Gastrocnemius medialis (tissue), 4 donors: ENCODE measurements at regions not wholly inside any gene's neighbourhood (a gene's known extent, or its start where the extent isn't known, plus 50 kb on each side); places are given as distances from the start of the nearest gene placed in this dataset.
"Not testable (repeated sequence)": the region's sequence is repeated elsewhere in the genome, so short reads cannot be mapped to it uniquely, and the experiment has no call there.

Experiments used
- ATAC-seq, 2 donors: fragments of 150-250 bp; one replicate each; pipeline ENCODE4 v1.9.1; 2016
- DNase-seq, 2 donors: peaks; one replicate each; pipeline ENCODE4 v3.0.0-alpha.2; 2019
- H3K27ac ChIP-seq, 4 donors: fragments of 200-600 bp; sonication (generic); 1 replicate in 1 of 4; 2 replicates in 3 of 4; pipeline ENCODE4 v1.5.1; 2016 to 2018; ENCODE audit warnings: mild to moderate bottlenecking in 2 of 4, moderate library complexity in 1 of 4
- H3K27me3 ChIP-seq, 3 donors: fragments of 200-600 bp; sonication (generic) in 2 of 3; 1 replicate in 1 of 3; 2 replicates in 2 of 3; pipeline versions ENCODE4 v1.5.1 to v1.6.0; 2016 to 2019; ENCODE audit warnings: mild to moderate bottlenecking in 1 of 3, moderate library complexity in 1 of 3
- H3K36me3 ChIP-seq, 2 donors: fragments of 200-600 bp; sonication (generic) in 1 of 2; one replicate each; pipeline ENCODE4 v1.5.1; 2017 to 2018
- H3K4me1 ChIP-seq, 2 donors: fragments of 200-600 bp; sonication (generic) in 1 of 2; one replicate each; pipeline ENCODE4 v1.5.1; 2016 to 2017; ENCODE audit warnings: mild to moderate bottlenecking in 2 of 2
- H3K4me3 ChIP-seq, 4 donors: fragments of 200-600 bp; sonication (generic) in 3 of 4; 1 replicate in 1 of 4; 2 replicates in 3 of 4; pipeline ENCODE4 v1.5.1; 2016 to 2019; ENCODE audit warnings: mild to moderate bottlenecking in 2 of 4
- H3K9me3 ChIP-seq, 3 donors: fragments of 200-600 bp; sonication (generic) in 2 of 3; 1 replicate in 1 of 3; 2 replicates in 2 of 3; pipeline ENCODE4 v1.5.1; 2016 to 2019
- POLR2A ChIP-seq, 2 donors: fragments of 450-650 bp; IDR thresholded peaks; one replicate each; pipeline ENCODE4 v1.6.1; 2017; ENCODE audit warnings: antibody characterized with exemption in 2 of 2, mild to moderate bottlenecking in 2 of 2, moderate library complexity in 2 of 2
- in situ Hi-C, 4 donors: fragments of 200-750 bp; cut with MboI; loops; one replicate each; pipeline versions ENCODE4 v1.15.0 to v1.8.0; 2017; ENCODE audit warnings: low sequenced_read_pairs in 4 of 4
- intact Hi-C: fragments of 100-400 bp; cut with DNase I; formaldehyde crosslinking; loops from one replicate; pipeline ENCODE4 v1.15.1; 2023; ENCODE audit warnings: low total_unique reads
- TF ChIP-seq, protein P1 (sequence below), 5 experiments: fragments of 450-650 bp in 3 of 5; fragments of 200-600 bp in 2 of 5; sonication (generic) in 2 of 5; IDR thresholded peaks in 4 of 5; conservative IDR thresholded peaks in 1 of 5; 1 replicate in 4 of 5; 2 replicates in 1 of 5; pipeline ENCODE4 v1.5.1; 2016 to 2019; ENCODE audit warnings: antibody characterized with exemption in 5 of 5, mild to moderate bottlenecking in 3 of 5, moderate library complexity in 3 of 5

DNA sequence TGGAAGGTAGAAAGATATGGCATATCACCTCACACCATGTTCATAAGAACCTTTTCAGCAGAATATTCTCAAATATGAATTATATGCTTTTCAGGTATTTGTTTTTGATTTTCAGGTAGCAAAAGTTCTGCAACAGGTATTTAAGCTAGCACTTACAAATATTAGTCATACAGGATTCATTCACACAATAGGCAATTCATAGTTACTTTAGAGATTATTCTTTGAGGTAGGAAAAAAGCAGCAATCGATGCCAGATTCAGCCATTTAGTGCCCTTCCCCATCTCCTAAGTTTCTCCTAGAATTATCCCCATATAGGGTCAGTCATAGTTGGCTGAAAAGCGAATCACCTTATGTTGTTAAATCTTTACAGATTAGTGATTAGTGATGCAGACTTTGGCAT lies 177.4 kb upstream of the MMADHC start:
- no peak for DNase-seq
- no peak for ATAC-seq
- in situ Hi-C loops = loop anchor here in 1 of 4 donors (10.0 kb wide), 1 partner anchor 160 kb away; no protein-coding TSS in a partner anchor
- TF ChIP-seq, protein P1, sequence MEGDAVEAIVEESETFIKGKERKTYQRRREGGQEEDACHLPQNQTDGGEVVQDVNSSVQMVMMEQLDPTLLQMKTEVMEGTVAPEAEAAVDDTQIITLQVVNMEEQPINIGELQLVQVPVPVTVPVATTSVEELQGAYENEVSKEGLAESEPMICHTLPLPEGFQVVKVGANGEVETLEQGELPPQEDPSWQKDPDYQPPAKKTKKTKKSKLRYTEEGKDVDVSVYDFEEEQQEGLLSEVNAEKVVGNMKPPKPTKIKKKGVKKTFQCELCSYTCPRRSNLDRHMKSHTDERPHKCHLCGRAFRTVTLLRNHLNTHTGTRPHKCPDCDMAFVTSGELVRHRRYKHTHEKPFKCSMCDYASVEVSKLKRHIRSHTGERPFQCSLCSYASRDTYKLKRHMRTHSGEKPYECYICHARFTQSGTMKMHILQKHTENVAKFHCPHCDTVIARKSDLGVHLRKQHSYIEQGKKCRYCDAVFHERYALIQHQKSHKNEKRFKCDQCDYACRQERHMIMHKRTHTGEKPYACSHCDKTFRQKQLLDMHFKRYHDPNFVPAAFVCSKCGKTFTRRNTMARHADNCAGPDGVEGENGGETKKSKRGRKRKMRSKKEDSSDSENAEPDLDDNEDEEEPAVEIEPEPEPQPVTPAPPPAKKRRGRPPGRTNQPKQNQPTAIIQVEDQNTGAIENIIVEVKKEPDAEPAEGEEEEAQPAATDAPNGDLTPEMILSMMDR (IDR thresholded peaks at IDR 0.05 in 4 of 5, conservative IDR thresholded peaks at IDR 0.05 in 1 of 5) = no peak
- no peak for TF ChIP-seq POLR2A (IDR thresholded peaks at IDR 0.05)
- Histone ChIP-seq H3K4me1 (no peaks in the 10 kb centered on the region), H3K9me3 (no peaks in the 10 kb centered on the region), H3K36me3 (no peaks in the 10 kb centered on the region), H3K27me3 (no peaks in the 10 kb centered on the region), H3K27ac (no peak overlapping the region), H3K4me3 (no peak overlapping the region)
- intact Hi-C loops = loop anchor here (10.0 kb wide), 1 partner anchor 170 kb away; no protein-coding TSS in a partner anchor

DNA sequence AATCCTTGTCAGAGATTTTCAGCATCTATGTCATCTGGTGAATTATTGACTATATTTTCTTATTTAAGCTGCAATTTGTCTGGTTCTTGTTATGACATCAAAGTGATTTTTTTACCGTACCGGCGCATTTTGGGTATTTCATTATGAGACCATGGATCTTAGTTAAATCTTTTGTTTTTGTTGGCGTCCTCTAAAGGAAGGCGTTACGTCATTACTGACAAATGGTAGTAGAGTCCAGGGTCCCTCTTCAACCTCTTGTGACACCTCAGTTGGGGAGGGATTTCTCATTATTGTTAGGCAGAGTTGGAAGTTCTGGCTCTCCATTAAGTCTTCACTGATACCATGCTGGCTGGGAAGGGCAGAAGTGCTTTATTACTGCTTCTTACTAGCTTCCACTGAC lies 175.8 kb upstream of the MMADHC start:
- TF ChIP-seq POLR2A (IDR thresholded peaks at IDR 0.05) = no peak
- TF ChIP-seq, protein P1 (IDR thresholded peaks at IDR 0.05 in 4 of 5, conservative IDR thresholded peaks at IDR 0.05 in 1 of 5) = no peak
- H3K4me3 ChIP-seq = no peak overlapping the region
- no peaks in the 10 kb centered on the region for H3K36me3 ChIP-seq
- in situ Hi-C loops (loop anchor here in 1 of 4 donors (10.0 kb wide), 1 partner anchor 159 kb away; no protein-coding TSS in a partner anchor), intact Hi-C loops (loop anchor here (10.0 kb wide), 1 partner anchor 169 kb away; no protein-coding TSS in a partner anchor)
- H3K27me3 ChIP-seq = no peaks in the 10 kb centered on the region
- ATAC-seq = no peak
- no peak overlapping the region for H3K27ac ChIP-seq
- DNase-seq = no peak
- no peaks in the 10 kb centered on the region for H3K4me1 ChIP-seq
- no peaks in the 10 kb centered on the region for H3K9me3 ChIP-seq

- Histone ChIP-seq H3K9me3 (no peaks in the 10 kb centered on the region), H3K4me1 (no peaks in the 10 kb centered on the region), H3K27ac (no peak overlapping the region), H3K36me3 (no peaks in the 10 kb centered on the region), H3K27me3 (no peaks in the 10 kb centered on the region), H3K4me3 (no peak overlapping the region)
- TF ChIP-seq, protein P1 (IDR thresholded peaks at IDR 0.05 in 4 of 5, conservative IDR thresholded peaks at IDR 0.05 in 1 of 5) = no peak
- no peak for TF ChIP-seq POLR2A (IDR thresholded peaks at IDR 0.05)
- DNase-seq (no peak), ATAC-seq (no peak)
- in situ Hi-C loops (loop anchor here in 1 of 4 donors (10.0 kb wide), 1 partner anchor 157 kb away; no protein-coding TSS in a partner anchor), intact Hi-C loops (loop anchor here (10.0 kb wide), 1 partner anchor 167 kb away; no protein-coding TSS in a partner anchor)
Measured at GRCh38 chr2:149761611-149762010, 174.0 kb upstream of the MMADHC start.

DNA sequence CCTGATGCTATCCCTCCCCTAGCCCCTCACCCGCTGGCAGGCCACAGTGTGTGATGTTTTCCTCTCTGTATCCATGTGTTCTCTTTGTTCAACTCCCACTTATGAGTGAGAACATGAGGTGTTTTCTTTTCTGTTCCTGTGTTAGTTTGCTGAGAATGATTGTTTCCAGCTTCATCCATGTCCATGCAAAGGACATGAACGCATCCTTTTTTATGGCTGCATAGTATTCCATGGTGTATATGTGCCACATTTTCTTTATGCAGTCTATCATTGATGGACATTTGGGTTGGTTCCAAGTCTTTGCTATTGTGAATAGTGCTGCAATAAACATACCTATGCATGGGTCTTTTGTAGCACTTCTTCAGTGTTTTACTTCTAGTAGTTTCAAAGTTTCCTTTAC lies 171.8 kb upstream of the MMADHC start:
- intact Hi-C loops, DNase-seq: not testable (repeated sequence)

GRCh38 chr2:149754722-149755121 lies 167.1 kb upstream of the MMADHC start:
- H3K27ac ChIP-seq, DNase-seq, ATAC-seq, H3K4me1 ChIP-seq, H3K36me3 ChIP-seq, H3K9me3 ChIP-seq, H3K27me3 ChIP-seq, in situ Hi-C loops, H3K4me3 ChIP-seq, intact Hi-C loops: not testable (repeated sequence)

More for the DNA sequence above, 171.8 kb upstream of the MMADHC start:
- H3K4me1 ChIP-seq, H3K36me3 ChIP-seq, H3K9me3 ChIP-seq, H3K4me3 ChIP-seq, H3K27me3 ChIP-seq, H3K27ac ChIP-seq, in situ Hi-C loops, ATAC-seq: not testable (repeated sequence)

GRCh38 chr2:149747456-149747855 lies 159.9 kb upstream of the MMADHC start:
- no peaks in the 10 kb centered on the region for H3K36me3 ChIP-seq
- DNase-seq (no peak), ATAC-seq (no peak)
- H3K4me1 ChIP-seq = peaks cover 0 to 5% of the 10 kb centered on the region in 2 donors
- no peak for TF ChIP-seq POLR2A (IDR thresholded peaks at IDR 0.05)
- TF ChIP-seq, protein P1 (IDR thresholded peaks at IDR 0.05 in 4 of 5, conservative IDR thresholded peaks at IDR 0.05 in 1 of 5) = no peak
- in situ Hi-C loops (no loop called here), intact Hi-C loops (no loop called here)
- no peak overlapping the region for H3K27ac ChIP-seq
- no peaks in the 10 kb centered on the region for H3K9me3 ChIP-seq
- no peak overlapping the region for H3K4me3 ChIP-seq
- no peaks in the 10 kb centered on the region for H3K27me3 ChIP-seq
